SK-N-SH treated with all-trans-retinoic acid at 6 μM for 48 hours (cell line): ENCODE measurements at regions not wholly inside any gene's neighbourhood (a gene's known extent, or its start where the extent isn't known, plus 50 kb on each side); places are given as distances from the start of the nearest gene placed in this dataset.

Source experiments
- BACH2 ChIP-seq: fragments of 250-450 bp; sonication (Bioruptor Pico); IDR thresholded peaks from 2 replicates; pipeline ENCODE4 v1.9.0; 2021; ENCODE audit warnings: mild to moderate bottlenecking, borderline replicate concordance
- CSDC2 ChIP-seq: fragments of 250-450 bp; sonication (Bioruptor Pico); IDR thresholded peaks from 2 replicates; pipeline ENCODE4 v1.5.0; 2020; ENCODE audit warnings: mild to moderate bottlenecking, moderate library complexity
- ESRRG ChIP-seq: fragments of 250-450 bp; sonication (Bioruptor Pico); IDR thresholded peaks from 2 replicates; pipeline ENCODE4 v1.6.1; 2021; ENCODE audit warnings: mild to moderate bottlenecking
- GLIS3 ChIP-seq: fragments of 250-450 bp; sonication (Bioruptor Pico); IDR thresholded peaks from 2 replicates; pipeline ENCODE4 v1.5.0; 2020; ENCODE audit warnings: mild to moderate bottlenecking, moderate library complexity
- ISL1 ChIP-seq: fragments of 250-450 bp; sonication (Bioruptor Pico); IDR thresholded peaks from 2 replicates; pipeline ENCODE4 v2.1.2; 2022; ENCODE audit warnings: mild to moderate bottlenecking, moderate library complexity
- RARB ChIP-seq: fragments of 250-450 bp; sonication (Bioruptor Pico); IDR thresholded peaks from 2 replicates; pipeline ENCODE4 v1.8.0; 2021; ENCODE audit warnings: mild to moderate bottlenecking, moderate library complexity
- TCF4 ChIP-seq: fragments of 250-450 bp; sonication (Bioruptor Pico); IDR thresholded peaks from 2 replicates; pipeline ENCODE4 v1.8.0; 2021; ENCODE audit warnings: mild to moderate bottlenecking, moderate library complexity, borderline replicate concordance
- ZFP30 ChIP-seq: fragments of 450-650 bp; formaldehyde crosslinking; IDR thresholded peaks from 2 replicates; pipeline ENCODE4 v1.5.0; 2022; ENCODE audit warnings: mild to moderate bottlenecking, moderate library complexity
- ZNF8 ChIP-seq: fragments of 450-650 bp; formaldehyde crosslinking; IDR thresholded peaks from 2 replicates; pipeline ENCODE4 v1.5.0; 2020; ENCODE audit warnings: mild to moderate bottlenecking, moderate library complexity
- TF ChIP-seq, protein P1 (sequence below): fragments of 250-450 bp; sonication (Bioruptor Pico); IDR thresholded peaks from 2 replicates; pipeline ENCODE4 v1.8.0; 2020; ENCODE audit warnings: mild to moderate bottlenecking, moderate library complexity, borderline replicate concordance
- TF ChIP-seq, protein P2 (sequence below): fragments of 250-450 bp; sonication (Bioruptor Pico); IDR thresholded peaks from 2 replicates; pipeline ENCODE4 v1.5.1; 2021; ENCODE audit warnings: mild to moderate bottlenecking, moderate library complexity

DNA sequence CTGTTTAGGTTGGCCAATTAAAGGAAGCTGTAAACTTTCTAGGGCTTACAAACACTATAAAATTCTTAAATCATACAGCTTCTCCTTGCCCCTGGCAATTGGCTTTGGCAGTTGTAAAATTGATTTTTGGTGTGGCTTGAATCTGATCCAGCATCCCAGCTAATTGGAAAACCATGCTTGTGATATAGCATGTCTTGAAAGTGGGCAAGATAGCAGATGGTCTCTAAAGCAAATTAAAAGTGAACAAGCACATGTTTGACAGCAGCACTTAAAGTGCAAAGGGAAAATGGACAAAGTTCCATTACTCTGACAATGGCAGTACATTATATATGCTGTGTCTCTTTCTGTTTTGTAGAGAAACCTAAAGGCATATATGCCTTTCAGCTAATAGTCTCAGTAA is 302.9 kb upstream of the NXPH2 start:
- TF ChIP-seq RARB (CRISPR knock-in tag) (no peak), CSDC2 (CRISPR knock-in tag) (no peak), ZNF8 (no peak), ISL1 (CRISPR knock-in tag) (no peak), ESRRG (CRISPR knock-in tag) (no peak), BACH2 (CRISPR knock-in tag) (no peak), GLIS3 (CRISPR knock-in tag) (no peak), TCF4 (CRISPR knock-in tag) (no peak), ZFP30 (CRISPR knock-in tag) (no peak)
- TF ChIP-seq, protein P1, sequence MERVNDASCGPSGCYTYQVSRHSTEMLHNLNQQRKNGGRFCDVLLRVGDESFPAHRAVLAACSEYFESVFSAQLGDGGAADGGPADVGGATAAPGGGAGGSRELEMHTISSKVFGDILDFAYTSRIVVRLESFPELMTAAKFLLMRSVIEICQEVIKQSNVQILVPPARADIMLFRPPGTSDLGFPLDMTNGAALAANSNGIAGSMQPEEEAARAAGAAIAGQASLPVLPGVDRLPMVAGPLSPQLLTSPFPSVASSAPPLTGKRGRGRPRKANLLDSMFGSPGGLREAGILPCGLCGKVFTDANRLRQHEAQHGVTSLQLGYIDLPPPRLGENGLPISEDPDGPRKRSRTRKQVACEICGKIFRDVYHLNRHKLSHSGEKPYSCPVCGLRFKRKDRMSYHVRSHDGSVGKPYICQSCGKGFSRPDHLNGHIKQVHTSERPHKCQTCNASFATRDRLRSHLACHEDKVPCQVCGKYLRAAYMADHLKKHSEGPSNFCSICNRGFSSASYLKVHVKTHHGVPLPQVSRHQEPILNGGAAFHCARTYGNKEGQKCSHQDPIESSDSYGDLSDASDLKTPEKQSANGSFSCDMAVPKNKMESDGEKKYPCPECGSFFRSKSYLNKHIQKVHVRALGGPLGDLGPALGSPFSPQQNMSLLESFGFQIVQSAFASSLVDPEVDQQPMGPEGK (CRISPR knock-in tag), result no peak
- TF ChIP-seq, protein P2, sequence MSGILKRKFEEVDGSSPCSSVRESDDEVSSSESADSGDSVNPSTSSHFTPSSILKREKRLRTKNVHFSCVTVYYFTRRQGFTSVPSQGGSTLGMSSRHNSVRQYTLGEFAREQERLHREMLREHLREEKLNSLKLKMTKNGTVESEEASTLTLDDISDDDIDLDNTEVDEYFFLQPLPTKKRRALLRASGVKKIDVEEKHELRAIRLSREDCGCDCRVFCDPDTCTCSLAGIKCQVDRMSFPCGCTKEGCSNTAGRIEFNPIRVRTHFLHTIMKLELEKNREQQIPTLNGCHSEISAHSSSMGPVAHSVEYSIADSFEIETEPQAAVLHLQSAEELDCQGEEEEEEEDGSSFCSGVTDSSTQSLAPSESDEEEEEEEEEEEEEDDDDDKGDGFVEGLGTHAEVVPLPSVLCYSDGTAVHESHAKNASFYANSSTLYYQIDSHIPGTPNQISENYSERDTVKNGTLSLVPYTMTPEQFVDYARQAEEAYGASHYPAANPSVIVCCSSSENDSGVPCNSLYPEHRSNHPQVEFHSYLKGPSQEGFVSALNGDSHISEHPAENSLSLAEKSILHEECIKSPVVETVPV (CRISPR knock-in tag), result no peak
